ENCODE measurements at regions not wholly inside any gene's neighbourhood (a gene's known extent, or its start where the extent isn't known, plus 50 kb on each side); places are given as distances from the start of the nearest gene placed in this dataset.

DNA sequence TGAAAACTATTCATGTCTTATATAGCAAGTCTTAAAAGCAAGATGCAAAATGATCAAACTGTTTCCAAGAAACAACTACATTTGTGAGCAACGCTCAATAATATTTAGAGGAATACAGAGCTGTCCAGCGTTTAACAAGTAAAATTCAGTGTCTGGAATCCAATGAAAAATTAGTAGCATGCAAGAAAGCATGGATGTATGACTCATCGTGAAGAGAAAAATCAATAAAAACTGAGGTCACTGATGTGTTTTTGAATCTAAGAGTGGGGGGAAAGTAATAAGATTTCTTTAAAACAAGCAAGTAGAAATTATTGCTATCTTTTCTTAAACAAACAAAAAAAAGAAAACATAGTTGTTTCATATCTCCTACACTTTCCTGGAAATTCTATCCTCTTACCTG lies 600.3 kb upstream of the GOLIM4 start:
- 38 to 46% methylated on average over 3 of the region's 3 CpGs for WGBS, 2 experiments (ENCODE audit: low coverage in 1 of 2, low lambda C conversion rate in 2 of 2, missing lambda C conversion rate in 2 of 2)
- H3K27me3 ChIP-seq (replicated peaks; ENCODE audit: insufficient read depth), result 0 out of 2 replicates have a peak, but pooled peaks cover 4% of the 10 kb centered on the region
- no peaks in the 10 kb centered on the region for H3K79me2 ChIP-seq (ENCODE audit: insufficient read depth)
- no peaks in the 10 kb centered on the region for H4K20me1 ChIP-seq (ENCODE audit: insufficient read depth)
- H3F3A ChIP-seq (ENCODE audit: insufficient read depth), result no peaks in the 10 kb centered on the region
- no peak overlapping the region for H3K9ac ChIP-seq
- no peaks in the 10 kb centered on the region for H3K9me3 ChIP-seq (ENCODE audit: low read depth)
- H3K4me2 ChIP-seq (ENCODE audit: unreplicated experiment), result no peak overlapping the region
- H2AFZ ChIP-seq, result no peak overlapping the region
- H3K36me3 ChIP-seq (ENCODE audit: low read depth), result no peaks in the 10 kb centered on the region
- no peaks in the 10 kb centered on the region for H3K4me1 ChIP-seq (ENCODE audit: insufficient read depth)
- no peaks in the 10 kb centered on the region for H3K9me2 ChIP-seq (ENCODE audit: insufficient read depth)
- H3K27ac ChIP-seq, result no peak overlapping the region
- in situ Hi-C loops (cut with MboI), result no loop called here
- TF ChIP-seq EZH2phosphoT487 (IDR thresholded peaks at IDR 0.05; ENCODE audit: insufficient read depth, low read depth) (no peak), EZH2 (IDR thresholded peaks at IDR 0.05; ENCODE audit: insufficient read depth, poor library complexity, severe bottlenecking) (no peak)
- H3K4me3 ChIP-seq, result no peak overlapping the region
- DNase-seq, result no peak

DNA sequence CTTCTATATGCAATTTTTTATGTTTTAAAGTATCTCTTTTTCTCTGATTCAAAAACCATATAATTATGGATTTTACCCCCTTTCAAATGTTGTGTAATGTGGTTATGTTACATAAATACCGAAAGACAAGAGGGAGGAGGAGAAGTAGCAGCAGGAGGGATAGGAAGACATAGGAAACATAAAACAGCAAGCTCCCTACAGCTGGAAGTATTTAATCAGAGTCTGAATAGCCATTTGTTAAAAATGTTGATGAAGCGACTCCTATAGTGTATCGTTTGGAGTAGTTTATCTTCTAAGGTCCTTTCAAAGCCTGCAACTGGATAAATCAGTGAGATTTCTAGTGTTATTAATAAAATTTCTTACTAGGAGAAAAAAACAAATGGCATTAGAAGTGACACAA lies 598.1 kb upstream of the GOLIM4 start:
- in situ Hi-C loops (cut with MboI), result no loop called here
- Histone ChIP-seq H3K9ac (no peak overlapping the region), H3K79me2 (ENCODE audit: insufficient read depth) (no peaks in the 10 kb centered on the region), H3F3A (ENCODE audit: insufficient read depth) (no peaks in the 10 kb centered on the region), H3K4me3 (no peak overlapping the region), H2AFZ (no peak overlapping the region), H3K9me3 (ENCODE audit: low read depth) (no peaks in the 10 kb centered on the region), H3K4me2 (ENCODE audit: unreplicated experiment) (no peak overlapping the region), H3K27me3 (replicated peaks; ENCODE audit: insufficient read depth) (0 out of 2 replicates have a peak, but pooled peaks cover 4% of the 10 kb centered on the region), H3K36me3 (ENCODE audit: low read depth) (no peaks in the 10 kb centered on the region), H3K4me1 (ENCODE audit: insufficient read depth) (no peaks in the 10 kb centered on the region), H3K27ac (no peak overlapping the region), H4K20me1 (ENCODE audit: insufficient read depth) (no peaks in the 10 kb centered on the region), H3K9me2 (ENCODE audit: insufficient read depth) (no peaks in the 10 kb centered on the region)
- WGBS, 2 experiments (ENCODE audit: low coverage in 1 of 2, low lambda C conversion rate in 2 of 2, missing lambda C conversion rate in 2 of 2), result 2 to 6% methylated on average over 3 of the region's 3 CpGs
- TF ChIP-seq EZH2 (IDR thresholded peaks at IDR 0.05; ENCODE audit: insufficient read depth, poor library complexity, severe bottlenecking), result no peak
- no peak for TF ChIP-seq EZH2phosphoT487 (IDR thresholded peaks at IDR 0.05; ENCODE audit: insufficient read depth, low read depth)
- no peak for DNase-seq

DNA sequence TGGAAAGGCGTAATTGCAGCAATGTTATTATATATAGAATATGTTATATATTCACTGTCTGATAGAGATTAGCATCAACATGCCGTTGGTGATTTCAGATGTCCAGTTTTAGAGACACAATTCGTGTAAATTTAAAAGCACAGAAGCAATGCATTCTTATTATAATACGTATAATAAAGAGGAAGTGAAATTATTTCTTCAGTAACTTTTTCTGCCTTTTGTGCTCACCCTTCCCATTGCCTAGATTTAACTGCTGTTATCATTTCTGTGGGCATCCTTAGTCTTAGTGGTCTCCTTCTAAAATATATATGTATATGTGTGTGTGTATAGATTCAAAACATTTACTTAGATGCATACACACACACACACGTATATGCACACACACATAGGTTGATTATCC lies 592.5 kb upstream of the GOLIM4 start:
- TF ChIP-seq EZH2 (IDR thresholded peaks at IDR 0.05; ENCODE audit: insufficient read depth, poor library complexity, severe bottlenecking) (no peak), EZH2phosphoT487 (IDR thresholded peaks at IDR 0.05; ENCODE audit: insufficient read depth, low read depth) (no peak)
- Histone ChIP-seq H3K27ac (no peak overlapping the region), H3K4me2 (ENCODE audit: unreplicated experiment) (no peak overlapping the region), H2AFZ (no peak overlapping the region), H3K4me3 (no peak overlapping the region), H3K79me2 (ENCODE audit: insufficient read depth) (no peaks in the 10 kb centered on the region), H3K9me3 (ENCODE audit: low read depth) (no peaks in the 10 kb centered on the region), H3K27me3 (replicated peaks; ENCODE audit: insufficient read depth) (no peaks in the 10 kb centered on the region), H3K9me2 (ENCODE audit: insufficient read depth) (no peaks in the 10 kb centered on the region), H3K4me1 (ENCODE audit: insufficient read depth) (no peaks in the 10 kb centered on the region), H3K36me3 (ENCODE audit: low read depth) (no peaks in the 10 kb centered on the region), H3F3A (ENCODE audit: insufficient read depth) (no peaks in the 10 kb centered on the region), H3K9ac (no peak overlapping the region), H4K20me1 (ENCODE audit: insufficient read depth) (no peaks in the 10 kb centered on the region)
- DNase-seq, result no peak
- 25% methylated on average over 5 of the region's 5 CpGs for WGBS, 2 experiments (ENCODE audit: low coverage in 1 of 2, low lambda C conversion rate in 2 of 2, missing lambda C conversion rate in 2 of 2)
- in situ Hi-C loops (cut with MboI), result no loop called here

DNA sequence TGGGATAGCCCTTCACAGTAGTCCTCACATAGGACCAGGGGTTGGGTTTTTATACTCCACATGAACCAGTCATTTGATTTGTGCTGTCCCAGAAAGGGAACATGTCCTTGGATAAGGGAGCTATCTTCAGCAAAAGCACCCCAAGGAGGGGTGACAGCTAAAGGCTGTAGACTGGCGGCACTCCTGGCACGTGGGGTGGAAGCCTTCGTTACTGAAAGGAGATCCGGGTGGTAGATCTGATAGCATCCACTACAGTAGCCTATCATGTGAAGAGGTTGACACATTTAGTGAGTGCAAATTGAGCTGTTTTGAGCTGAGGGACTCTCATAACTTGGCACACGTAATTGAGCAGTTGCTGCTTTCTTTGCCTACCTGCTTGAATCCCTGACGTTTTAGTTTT lies 588.8 kb upstream of the GOLIM4 start:
- Histone ChIP-seq H3K9ac (no peak overlapping the region), H3K4me1 (ENCODE audit: insufficient read depth) (no peaks in the 10 kb centered on the region), H3K9me2 (ENCODE audit: insufficient read depth) (no peaks in the 10 kb centered on the region), H3F3A (ENCODE audit: insufficient read depth) (no peaks in the 10 kb centered on the region), H3K36me3 (ENCODE audit: low read depth) (no peaks in the 10 kb centered on the region), H3K27ac (no peak overlapping the region), H3K27me3 (replicated peaks; ENCODE audit: insufficient read depth) (no peaks in the 10 kb centered on the region; the same call in 1 of the 2 replicates), H3K79me2 (ENCODE audit: insufficient read depth) (no peaks in the 10 kb centered on the region), H4K20me1 (ENCODE audit: insufficient read depth) (no peaks in the 10 kb centered on the region), H3K4me2 (ENCODE audit: unreplicated experiment) (no peak overlapping the region), H3K4me3 (no peak overlapping the region), H3K9me3 (ENCODE audit: low read depth) (no peaks in the 10 kb centered on the region), H2AFZ (no peak overlapping the region)
- DNase-seq, result no peak
- 35 to 37% methylated on average over 6 of the region's 6 CpGs for WGBS, 2 experiments (ENCODE audit: low coverage in 1 of 2, low lambda C conversion rate in 2 of 2, missing lambda C conversion rate in 2 of 2)
- no peak for TF ChIP-seq EZH2 (IDR thresholded peaks at IDR 0.05; ENCODE audit: insufficient read depth, poor library complexity, severe bottlenecking)
- no peak for TF ChIP-seq EZH2phosphoT487 (IDR thresholded peaks at IDR 0.05; ENCODE audit: insufficient read depth, low read depth)
- in situ Hi-C loops (cut with MboI), result no loop called here

DNA sequence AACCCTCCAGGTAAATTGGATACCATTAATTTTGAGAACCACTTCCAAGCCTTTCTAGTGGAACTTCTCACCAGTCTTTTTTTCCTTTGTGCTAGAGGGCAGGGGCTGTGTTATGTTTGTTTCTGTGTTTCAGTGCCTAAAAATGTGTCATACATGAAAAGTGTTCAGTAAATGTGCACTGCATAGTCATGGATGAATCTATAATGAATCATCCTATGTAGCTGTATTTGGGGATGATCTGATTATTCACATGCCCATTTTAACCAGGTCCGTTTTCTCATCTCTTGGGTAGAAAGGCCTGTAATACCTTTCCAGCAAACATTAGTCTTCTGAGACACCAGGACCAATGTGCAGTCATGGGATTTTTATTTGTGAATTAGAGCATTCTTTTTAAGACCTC lies 583.0 kb upstream of the GOLIM4 start:
- Histone ChIP-seq H4K20me1 (ENCODE audit: insufficient read depth) (no peaks in the 10 kb centered on the region), H2AFZ (no peak overlapping the region), H3K36me3 (ENCODE audit: low read depth) (no peaks in the 10 kb centered on the region), H3K4me2 (ENCODE audit: unreplicated experiment) (no peak overlapping the region), H3K9me3 (ENCODE audit: low read depth) (no peaks in the 10 kb centered on the region), H3K79me2 (ENCODE audit: insufficient read depth) (no peaks in the 10 kb centered on the region), H3K27me3 (replicated peaks; ENCODE audit: insufficient read depth) (no peaks in the 10 kb centered on the region; the same call in 1 of the 2 replicates), H3K9me2 (ENCODE audit: insufficient read depth) (no peaks in the 10 kb centered on the region), H3K9ac (no peak overlapping the region), H3K4me3 (no peak overlapping the region), H3K27ac (no peak overlapping the region), H3F3A (ENCODE audit: insufficient read depth) (no peaks in the 10 kb centered on the region), H3K4me1 (ENCODE audit: insufficient read depth) (no peaks in the 10 kb centered on the region)
- in situ Hi-C loops (cut with MboI), result no loop called here
- WGBS, 2 experiments (ENCODE audit: low coverage in 1 of 2, low lambda C conversion rate in 2 of 2, missing lambda C conversion rate in 2 of 2), result 11 to 25% methylated on average over 1 of the region's 1 CpG
- DNase-seq, result no peak
- TF ChIP-seq EZH2 (IDR thresholded peaks at IDR 0.05; ENCODE audit: insufficient read depth, poor library complexity, severe bottlenecking) (no peak), EZH2phosphoT487 (IDR thresholded peaks at IDR 0.05; ENCODE audit: insufficient read depth, low read depth) (no peak)

All from GM23248 (cell line).